DND-41 (cell line): ENCODE measurements at regions not wholly inside any gene's neighbourhood (a gene's known extent, or its start where the extent isn't known, plus 50 kb on each side); places are given as distances from the start of the nearest gene placed in this dataset.

Experiments
- ATAC-seq: fragments of 200-7000 bp; cut with Tn5 transposase; 3 replicates; pipeline ENCODE4 v1.9.1; 2021; ENCODE audit warnings: low read depth; ENCODE audit not compliant: insufficient read depth
- DNase-seq: peaks from one replicate; pipeline ENCODE4 v3.0.0-alpha.2; 2020
- H2AFZ ChIP-seq: 2 replicates; pipeline ENCODE4 v1.6.0; 2012; ENCODE audit warnings: low read depth, low read length
- H3K27ac ChIP-seq: 2 replicates; pipeline ENCODE4 v1.5.1; 2012; ENCODE audit warnings: low read length, inconsistent platforms
- H3K27me3 ChIP-seq: fragments of 200-600 bp; sonication (generic); 2 replicates; pipeline ENCODE4 v1.6.0; 2012; ENCODE audit warnings: low read length, mild to moderate bottlenecking, inconsistent platforms; ENCODE audit not compliant: insufficient read depth, poor library complexity
- H3K36me3 ChIP-seq: 2 replicates; pipeline ENCODE4 v1.5.1; 2012; ENCODE audit warnings: low read length, inconsistent platforms; ENCODE audit not compliant: insufficient read depth
- H3K4me1 ChIP-seq: 2 replicates; pipeline ENCODE4 v1.5.1; 2012; ENCODE audit warnings: mild to moderate bottlenecking, low read length; ENCODE audit not compliant: insufficient read depth
- H3K4me2 ChIP-seq: 2 replicates; pipeline ENCODE4 v1.6.0; 2012; ENCODE audit warnings: mild to moderate bottlenecking, moderate library complexity, low read length, inconsistent platforms; ENCODE audit not compliant: insufficient read depth
- H3K4me3 ChIP-seq, 2 experiments: fragments of 200-600 bp in 1 of 2; shearing (Covaris generic) in 1 of 2; 2 replicates each; pipeline ENCODE4 v1.5.1; 2012 to 2016; ENCODE audit warnings: inconsistent platforms in 2 of 2, low read length in 2 of 2, mild to moderate bottlenecking in 2 of 2, low read depth in 1 of 2, moderate library complexity in 1 of 2
- H3K79me2 ChIP-seq: 2 replicates; pipeline ENCODE4 v1.6.0; 2012; ENCODE audit warnings: low read length, inconsistent platforms; ENCODE audit not compliant: insufficient read depth
- H3K9ac ChIP-seq: 2 replicates; pipeline ENCODE4 v1.6.0; 2012; ENCODE audit warnings: low read depth, mild to moderate bottlenecking, inconsistent platforms, low read length, moderate library complexity
- H3K9me3 ChIP-seq: 2 replicates; pipeline ENCODE4 v1.5.1; 2012; ENCODE audit warnings: low read length, moderate library complexity, mild to moderate bottlenecking, inconsistent platforms; ENCODE audit not compliant: insufficient read depth, severe bottlenecking
- H4K20me1 ChIP-seq: 2 replicates; pipeline ENCODE4 v1.6.0; 2012; ENCODE audit warnings: low read length; ENCODE audit not compliant: insufficient read depth
- EZH2 ChIP-seq: IDR thresholded peaks from 3 replicates; pipeline ENCODE4 v1.6.1; 2012; ENCODE audit warnings: borderline replicate concordance, low read depth, mild to moderate bottlenecking, moderate library complexity, low read length, inconsistent platforms; ENCODE audit not compliant: severe bottlenecking
- TF ChIP-seq, protein P1 (sequence below): IDR thresholded peaks from 2 replicates; pipeline ENCODE4 v1.5.1; 2012; ENCODE audit warnings: borderline replicate concordance, low read length, moderate library complexity, mild to moderate bottlenecking; ENCODE audit not compliant: poor library complexity, severe bottlenecking; ENCODE audit errors: extremely low read depth

GRCh38 chr7:125651823-125652528 lies 722.4 kb upstream of the POT1 start:
- Histone ChIP-seq H2AFZ (no peak overlapping the region), H3K4me1 (no peaks in the 10 kb centered on the region), H3K4me3 (no peak overlapping the region), H3K9me3 (no peaks in the 10 kb centered on the region), H3K4me2 (no peak overlapping the region), H3K27ac (no peak overlapping the region), H4K20me1 (no peaks in the 10 kb centered on the region), H3K27me3 (no peaks in the 10 kb centered on the region), H3K9ac (no peak overlapping the region), H3K36me3 (no peaks in the 10 kb centered on the region), H3K79me2 (no peaks in the 10 kb centered on the region)
- ATAC-seq (no peak), DNase-seq (no peak)
- TF ChIP-seq EZH2, result no peak
- TF ChIP-seq, protein P1, sequence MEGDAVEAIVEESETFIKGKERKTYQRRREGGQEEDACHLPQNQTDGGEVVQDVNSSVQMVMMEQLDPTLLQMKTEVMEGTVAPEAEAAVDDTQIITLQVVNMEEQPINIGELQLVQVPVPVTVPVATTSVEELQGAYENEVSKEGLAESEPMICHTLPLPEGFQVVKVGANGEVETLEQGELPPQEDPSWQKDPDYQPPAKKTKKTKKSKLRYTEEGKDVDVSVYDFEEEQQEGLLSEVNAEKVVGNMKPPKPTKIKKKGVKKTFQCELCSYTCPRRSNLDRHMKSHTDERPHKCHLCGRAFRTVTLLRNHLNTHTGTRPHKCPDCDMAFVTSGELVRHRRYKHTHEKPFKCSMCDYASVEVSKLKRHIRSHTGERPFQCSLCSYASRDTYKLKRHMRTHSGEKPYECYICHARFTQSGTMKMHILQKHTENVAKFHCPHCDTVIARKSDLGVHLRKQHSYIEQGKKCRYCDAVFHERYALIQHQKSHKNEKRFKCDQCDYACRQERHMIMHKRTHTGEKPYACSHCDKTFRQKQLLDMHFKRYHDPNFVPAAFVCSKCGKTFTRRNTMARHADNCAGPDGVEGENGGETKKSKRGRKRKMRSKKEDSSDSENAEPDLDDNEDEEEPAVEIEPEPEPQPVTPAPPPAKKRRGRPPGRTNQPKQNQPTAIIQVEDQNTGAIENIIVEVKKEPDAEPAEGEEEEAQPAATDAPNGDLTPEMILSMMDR, result no peak

DNA sequence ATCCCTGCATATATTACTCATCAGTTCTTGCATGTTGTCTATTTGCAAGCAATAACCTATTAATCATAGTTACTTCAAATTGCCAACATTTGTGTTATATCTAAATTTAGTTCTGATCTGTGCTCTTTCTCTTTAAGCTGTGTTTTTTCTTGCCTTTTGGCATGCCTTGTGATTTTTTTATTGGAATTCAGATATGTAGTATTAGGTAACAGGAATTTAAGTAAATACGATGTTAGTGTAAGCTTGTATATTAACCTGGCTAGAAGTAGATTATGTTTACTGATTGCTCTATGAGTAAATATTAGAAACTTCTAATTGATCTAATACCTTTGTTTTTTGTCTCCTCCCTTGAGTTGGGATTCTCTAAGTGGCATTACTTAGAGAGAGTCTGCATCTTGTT lies 718.9 kb upstream of the POT1 start:
- ATAC-seq (no peak), DNase-seq (no peak)
- Histone ChIP-seq H3K36me3 (no peaks in the 10 kb centered on the region), H2AFZ (no peak overlapping the region), H3K4me3 (no peak overlapping the region), H3K4me2 (no peak overlapping the region), H3K27me3 (no peaks in the 10 kb centered on the region), H3K27ac (no peak overlapping the region), H3K9me3 (no peaks in the 10 kb centered on the region), H3K79me2 (no peaks in the 10 kb centered on the region), H4K20me1 (no peaks in the 10 kb centered on the region), H3K9ac (no peak overlapping the region), H3K4me1 (no peaks in the 10 kb centered on the region)
- TF ChIP-seq, protein P1, result no peak
- TF ChIP-seq EZH2, result no peak

- Histone ChIP-seq H3K4me2 (no peak overlapping the region), H3K9ac (no peak overlapping the region), H3K4me3 (no peak overlapping the region), H3K36me3 (no peaks in the 10 kb centered on the region), H3K79me2 (no peaks in the 10 kb centered on the region), H3K4me1 (no peaks in the 10 kb centered on the region), H3K9me3 (no peaks in the 10 kb centered on the region), H4K20me1 (no peaks in the 10 kb centered on the region), H2AFZ (no peak overlapping the region), H3K27me3 (no peaks in the 10 kb centered on the region), H3K27ac (no peak overlapping the region)
- no peak for DNase-seq
- ATAC-seq, result no peak
- TF ChIP-seq, protein P1, result no peak
- no peak for TF ChIP-seq EZH2
These were observed 716.1 kb upstream of the POT1 start for GRCh38 chr7:125645770-125646169.

DNA sequence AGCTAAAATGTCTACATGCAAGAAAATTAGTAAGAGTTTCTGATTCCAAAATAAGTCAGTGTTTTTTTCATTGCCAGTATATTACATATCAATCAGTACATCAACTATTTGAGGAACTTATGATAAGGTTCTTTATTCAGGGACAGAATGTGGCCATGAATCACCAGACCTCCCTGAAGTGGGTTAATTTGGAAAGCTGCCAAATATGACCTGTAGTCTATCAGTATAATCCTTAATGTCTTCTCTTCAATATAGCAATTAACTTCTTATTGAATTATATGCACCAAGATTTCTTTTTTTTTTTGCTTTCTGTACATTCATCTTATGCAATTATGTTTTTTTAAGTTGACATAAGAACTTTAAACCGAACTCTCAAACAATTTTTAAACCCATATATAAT lies 714.5 kb upstream of the POT1 start:
- Histone ChIP-seq H3K4me1 (no peaks in the 10 kb centered on the region), H3K36me3 (no peaks in the 10 kb centered on the region), H3K27me3 (no peaks in the 10 kb centered on the region), H4K20me1 (no peaks in the 10 kb centered on the region), H3K79me2 (no peaks in the 10 kb centered on the region), H2AFZ (no peak overlapping the region), H3K9ac (no peak overlapping the region), H3K4me3 (no peak overlapping the region), H3K27ac (no peak overlapping the region), H3K4me2 (no peak overlapping the region), H3K9me3 (no peaks in the 10 kb centered on the region)
- TF ChIP-seq, protein P1, result no peak
- no peak for TF ChIP-seq EZH2
- DNase-seq, result no peak
- no peak for ATAC-seq
